ENCODE measurements at regions not wholly inside any gene's neighbourhood (a gene's known extent, or its start where the extent isn't known, plus 50 kb on each side); places are given as distances from the start of the nearest gene placed in this dataset.

DNA sequence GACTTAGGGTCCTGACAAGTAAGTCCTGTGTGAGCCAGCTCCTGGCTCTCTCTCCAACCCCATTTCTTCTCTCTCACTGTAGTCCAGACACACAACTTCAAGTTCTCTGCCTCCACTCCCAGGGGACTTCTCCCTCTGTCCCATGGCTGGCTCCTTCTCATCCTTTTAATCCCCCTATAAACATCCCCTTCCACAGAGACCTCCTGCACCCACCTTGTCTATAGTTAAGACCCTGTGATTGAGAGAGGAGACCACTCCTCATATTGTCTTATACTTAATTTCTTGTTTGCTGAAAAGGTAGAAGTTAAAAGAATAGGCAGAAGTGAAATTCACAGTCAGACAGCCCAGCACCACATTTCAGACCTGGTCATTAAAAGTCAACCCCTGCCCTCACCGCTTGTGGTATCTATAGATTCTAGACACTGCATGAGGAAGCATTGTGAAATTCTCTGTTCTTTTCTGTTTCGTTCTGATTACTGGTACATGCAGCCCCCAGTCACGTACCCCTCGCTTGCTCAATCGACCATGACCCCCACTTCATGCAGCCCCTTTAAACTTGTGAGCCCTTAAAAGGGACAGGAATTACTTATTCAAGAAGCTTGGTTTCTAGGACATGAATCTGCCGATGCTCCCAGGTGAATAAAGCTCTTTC, 125.6 kb upstream of the FRMD4A start:
- TF ChIP-seq, protein P1, sequence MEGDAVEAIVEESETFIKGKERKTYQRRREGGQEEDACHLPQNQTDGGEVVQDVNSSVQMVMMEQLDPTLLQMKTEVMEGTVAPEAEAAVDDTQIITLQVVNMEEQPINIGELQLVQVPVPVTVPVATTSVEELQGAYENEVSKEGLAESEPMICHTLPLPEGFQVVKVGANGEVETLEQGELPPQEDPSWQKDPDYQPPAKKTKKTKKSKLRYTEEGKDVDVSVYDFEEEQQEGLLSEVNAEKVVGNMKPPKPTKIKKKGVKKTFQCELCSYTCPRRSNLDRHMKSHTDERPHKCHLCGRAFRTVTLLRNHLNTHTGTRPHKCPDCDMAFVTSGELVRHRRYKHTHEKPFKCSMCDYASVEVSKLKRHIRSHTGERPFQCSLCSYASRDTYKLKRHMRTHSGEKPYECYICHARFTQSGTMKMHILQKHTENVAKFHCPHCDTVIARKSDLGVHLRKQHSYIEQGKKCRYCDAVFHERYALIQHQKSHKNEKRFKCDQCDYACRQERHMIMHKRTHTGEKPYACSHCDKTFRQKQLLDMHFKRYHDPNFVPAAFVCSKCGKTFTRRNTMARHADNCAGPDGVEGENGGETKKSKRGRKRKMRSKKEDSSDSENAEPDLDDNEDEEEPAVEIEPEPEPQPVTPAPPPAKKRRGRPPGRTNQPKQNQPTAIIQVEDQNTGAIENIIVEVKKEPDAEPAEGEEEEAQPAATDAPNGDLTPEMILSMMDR (IDR thresholded peaks at IDR 0.05) = no peak
- no peak for TF ChIP-seq EZH2 (IDR thresholded peaks at IDR 0.05)
- no peak for TF ChIP-seq EZH2phosphoT487 (IDR thresholded peaks at IDR 0.05)

Measured in neural progenitor cell (in vitro differentiated cells).